NCI-H345 (cell line): ENCODE measurements at regions not wholly inside any gene's neighbourhood (a gene's known extent, or its start where the extent isn't known, plus 50 kb on each side); places are given as distances from the start of the nearest gene placed in this dataset.
"Not testable (repeated sequence)": the region's sequence is repeated elsewhere in the genome, so short reads cannot be mapped to it uniquely, and the experiment has no call there.

ENCODE experiments used
- DNase-seq: peaks from one replicate; lab custom pipeline; 2025; lab: John Stamatoyannopoulos, UW

DNA sequence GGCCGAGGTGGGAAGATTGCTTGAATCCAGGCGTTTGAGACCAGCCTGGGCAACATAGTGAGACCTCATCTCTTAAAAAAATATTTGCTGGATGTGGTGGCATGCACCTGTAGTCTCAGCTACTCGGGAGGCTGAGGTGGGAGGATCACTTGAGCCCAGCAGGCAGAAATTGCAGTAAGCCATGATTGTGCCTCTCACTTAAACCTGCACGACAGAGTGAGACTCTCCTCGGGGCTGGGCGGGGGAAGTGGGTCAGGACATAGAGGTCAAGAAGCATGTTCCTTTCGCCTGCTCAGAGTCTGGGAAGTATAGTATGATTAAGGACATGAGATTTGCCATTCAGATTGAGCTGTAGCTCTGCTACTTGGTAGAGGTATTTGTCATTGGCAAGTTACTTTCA, 52.3 kb downstream of the SEPTIN7 start:
- not testable (repeated sequence) for DNase-seq

DNA sequence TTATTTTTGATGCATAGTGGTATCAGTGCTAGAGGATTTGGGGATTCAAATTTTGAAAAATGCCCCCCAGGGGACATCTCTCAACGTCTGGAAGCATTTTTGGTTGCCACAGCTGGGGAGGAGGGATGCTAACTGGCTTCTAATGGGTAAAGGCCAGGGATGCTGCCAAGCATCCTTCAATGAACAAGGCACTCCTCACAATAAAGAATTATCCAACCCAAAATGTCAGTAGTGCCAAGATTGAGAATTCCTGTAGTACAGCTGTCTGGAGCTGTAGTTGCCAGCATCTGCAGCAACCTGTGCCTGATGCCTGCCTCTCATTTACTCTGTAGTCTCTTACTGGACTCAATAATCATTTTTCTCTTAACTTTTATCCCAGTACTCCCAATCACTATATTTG, 53.5 kb downstream of the SEPTIN7 start:
- no peak for DNase-seq

DNA sequence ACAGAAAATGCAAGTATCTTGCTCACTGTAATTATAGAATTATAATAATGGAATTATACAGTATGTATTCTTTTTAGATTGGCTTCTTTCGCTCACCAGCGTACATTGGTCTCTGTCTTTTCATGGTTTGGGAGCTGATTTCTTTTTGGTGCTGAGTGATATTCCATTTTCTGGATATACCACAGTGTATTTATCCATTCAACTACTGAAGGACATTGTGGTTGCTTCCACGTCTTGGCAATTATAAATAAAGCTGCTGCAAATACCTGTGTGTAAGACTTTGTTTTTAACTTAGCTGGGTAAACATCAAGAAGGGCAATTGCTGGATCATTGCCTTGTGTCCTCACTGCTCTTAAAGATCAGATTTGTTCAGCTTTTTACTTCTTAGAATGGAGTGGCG, 55.3 kb downstream of the SEPTIN7 start:
- DNase-seq, result no peak

DNA sequence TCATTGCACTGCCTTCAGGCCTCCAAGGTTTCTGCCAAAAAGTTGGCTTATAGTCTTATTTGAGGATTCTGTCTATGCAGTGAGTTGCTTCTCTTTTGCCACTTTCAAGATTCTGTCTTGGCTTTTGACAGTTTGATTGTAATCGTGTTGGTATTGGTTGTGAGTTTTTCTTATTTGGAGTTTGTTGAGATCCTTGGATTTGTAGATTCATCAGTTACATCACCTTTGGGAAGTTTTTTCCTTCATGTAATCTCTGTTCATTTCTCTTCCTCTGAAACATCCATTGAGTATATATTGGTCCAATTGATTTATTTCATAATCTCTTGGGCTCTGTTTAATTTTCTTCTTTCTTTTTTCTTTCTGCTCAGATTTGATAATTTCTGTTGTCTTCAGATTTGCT, 59.8 kb downstream of the SEPTIN7 start:
- DNase-seq, result no peak

DNA sequence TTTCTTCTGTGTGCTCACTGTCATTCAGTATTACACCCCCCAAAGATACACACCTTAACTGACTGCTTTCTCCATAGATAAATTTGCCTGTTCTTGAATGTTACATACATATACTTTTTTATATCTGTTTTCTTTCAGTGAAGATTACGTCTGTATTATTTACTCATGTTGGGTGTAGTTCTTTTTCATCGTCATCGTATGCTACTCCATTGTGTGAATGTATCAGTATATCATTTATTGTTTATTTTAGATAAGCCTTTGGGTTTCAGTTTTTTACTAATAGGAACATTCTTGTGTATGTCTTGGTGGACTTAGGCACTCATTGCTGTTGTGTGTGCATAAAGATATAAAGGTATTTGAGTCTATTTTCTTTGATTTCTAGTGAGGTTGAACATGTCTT, 64.4 kb downstream of the SEPTIN7 start:
- DNase-seq, result no peak

DNA sequence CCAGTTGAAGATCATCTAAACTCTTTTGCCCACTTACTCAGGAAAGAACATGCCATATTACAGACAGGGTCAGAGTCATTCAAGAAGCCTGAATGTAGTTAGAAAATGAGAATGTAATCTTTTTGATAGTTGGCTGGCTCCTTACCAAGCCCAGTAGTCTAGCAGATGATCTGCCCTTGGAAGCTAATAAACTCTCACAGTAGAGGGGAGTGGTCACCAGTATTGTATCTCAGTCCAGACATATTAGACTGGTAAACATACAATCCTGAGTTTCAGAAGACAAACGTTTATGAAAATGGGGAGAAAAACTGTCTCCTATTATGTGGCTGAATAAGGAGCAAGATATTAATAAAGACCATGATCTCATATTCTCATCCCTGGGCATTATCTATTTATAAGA, 65.3 kb downstream of the SEPTIN7 start:
- DNase-seq, result no peak

DNA sequence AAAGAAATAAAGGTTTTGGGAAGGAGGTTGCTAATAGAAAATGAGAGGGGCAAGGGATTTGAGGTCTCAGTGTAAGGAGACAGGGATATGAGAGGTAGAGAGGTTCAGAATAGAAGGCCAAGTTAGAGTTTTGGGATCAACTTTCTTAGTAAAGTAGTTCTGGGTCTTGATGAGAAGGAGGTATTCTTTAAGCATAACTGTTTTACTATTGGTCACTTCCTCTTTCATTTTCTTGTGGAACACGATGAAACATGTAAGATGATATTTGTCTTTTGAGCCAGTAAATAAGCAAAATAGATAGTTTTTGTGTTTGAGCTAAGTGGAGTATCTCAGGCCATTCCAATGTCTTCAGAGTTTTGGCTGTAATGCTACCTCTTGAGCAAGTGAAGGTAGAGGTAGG, 68.3 kb downstream of the SEPTIN7 start:
- DNase-seq, result not testable (repeated sequence)

DNA sequence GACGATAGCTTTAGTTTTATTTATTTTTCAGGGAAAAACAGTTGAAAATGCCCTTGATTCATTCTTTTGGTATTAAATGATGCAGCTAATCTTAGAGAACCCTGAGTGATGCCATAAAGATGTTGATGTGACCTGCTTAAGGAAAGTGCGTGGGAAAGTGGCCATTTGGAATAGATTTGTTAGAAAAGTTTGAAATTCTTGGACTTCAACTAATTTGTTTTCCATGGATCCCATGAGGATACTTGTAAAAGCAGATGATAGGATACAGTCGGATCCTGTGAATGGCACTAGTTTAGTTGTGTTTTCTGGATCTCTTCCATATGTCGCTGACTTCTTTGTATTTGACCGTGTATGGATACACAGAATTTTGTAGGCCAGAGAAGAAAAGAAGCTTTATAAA, 69.0 kb downstream of the SEPTIN7 start:
- DNase-seq, result no peak

DNA sequence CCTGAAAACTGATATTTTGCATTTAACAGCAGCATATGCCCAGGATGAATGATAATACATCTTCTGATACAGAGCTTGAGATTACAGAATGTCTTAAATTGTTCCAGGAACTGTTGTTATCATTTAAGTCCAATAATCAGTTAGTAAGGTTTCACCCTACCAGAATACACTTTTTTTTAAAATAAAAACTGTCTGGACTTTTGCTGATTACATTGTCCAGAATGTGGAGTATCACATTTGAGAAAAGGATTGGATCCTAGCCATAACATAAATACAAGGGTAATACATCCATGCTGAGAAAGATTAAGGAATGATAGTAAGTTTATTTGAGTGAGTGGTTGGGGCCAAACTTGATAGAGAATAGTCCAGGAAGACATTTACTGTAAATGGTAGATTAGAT, 71.0 kb downstream of the SEPTIN7 start:
- no peak for DNase-seq

DNA sequence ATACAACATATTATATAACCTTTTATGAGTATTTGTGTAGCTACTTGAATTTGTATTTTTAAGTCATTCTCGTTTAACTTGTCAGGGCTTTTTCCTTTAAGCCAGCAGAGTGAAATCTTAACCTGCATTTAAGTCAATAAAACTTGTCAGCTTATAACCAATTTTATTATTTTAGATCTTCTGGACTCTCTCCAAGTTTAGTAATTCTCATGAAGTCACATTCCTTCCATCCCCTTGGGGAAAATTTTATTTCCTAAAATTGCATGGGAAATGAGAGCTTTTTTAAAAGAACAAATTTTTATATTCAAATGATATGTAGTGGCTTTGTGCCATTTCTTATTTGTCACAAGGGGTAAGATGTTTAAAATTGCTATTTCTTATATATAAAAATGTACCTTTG, 74.0 kb downstream of the SEPTIN7 start:
- DNase-seq, result no peak

DNA sequence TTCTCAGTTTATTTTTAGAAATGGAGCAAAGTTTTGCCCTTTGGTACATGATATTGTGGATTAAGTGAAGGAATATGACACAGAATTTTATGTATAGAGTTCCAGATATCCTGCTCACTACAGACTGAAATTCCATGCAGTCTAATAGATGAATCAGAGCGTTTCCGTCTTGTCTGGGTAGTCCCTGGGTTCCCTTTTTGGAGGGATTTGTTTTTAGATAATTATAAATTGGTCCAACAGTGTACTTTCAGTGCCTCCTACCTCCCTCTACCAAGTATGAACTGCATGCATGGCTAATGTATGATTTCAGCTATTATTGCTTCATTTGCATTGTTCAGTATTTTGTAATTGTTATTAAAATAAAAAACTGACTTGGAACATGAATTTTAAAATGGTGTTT, 74.4 kb downstream of the SEPTIN7 start:
- no peak for DNase-seq

DNA sequence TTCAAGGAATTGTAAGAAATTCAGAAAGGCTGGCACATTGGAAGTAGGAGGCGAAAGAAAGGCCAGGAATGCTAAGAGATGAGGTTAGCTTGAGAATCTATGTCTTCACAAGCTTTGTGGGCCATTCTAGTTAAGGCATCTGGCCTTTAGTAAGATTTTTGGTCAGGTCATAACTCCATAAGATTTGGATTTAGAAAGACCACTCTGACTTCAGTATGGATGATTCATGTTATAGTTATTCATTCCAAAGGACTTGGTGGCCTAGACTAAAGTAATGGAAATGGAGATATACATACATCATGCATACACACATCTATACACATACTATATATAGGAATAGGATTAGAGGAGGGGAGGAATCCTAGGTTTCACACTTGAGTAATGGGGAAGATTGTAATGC, 77.5 kb downstream of the SEPTIN7 start:
- DNase-seq, result no peak

DNA sequence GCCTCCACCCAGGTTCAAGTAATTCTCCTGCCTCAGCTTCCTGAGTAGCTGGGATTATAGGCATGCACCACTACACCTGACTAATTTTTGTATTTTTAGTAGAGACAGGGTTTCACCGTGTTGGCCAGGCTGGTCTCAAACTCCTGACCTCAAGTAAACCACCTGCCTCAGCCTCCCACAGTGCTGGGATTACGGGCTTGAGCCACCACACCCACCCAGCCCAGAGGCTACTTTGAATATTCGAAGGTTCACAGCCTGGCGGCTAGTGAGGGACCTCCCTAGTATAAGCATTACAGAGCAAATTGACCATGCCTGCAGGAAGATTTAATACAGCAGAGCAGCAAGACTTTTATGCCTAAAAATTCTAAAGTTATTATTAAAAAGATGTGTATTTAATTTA, 86.6 kb downstream of the SEPTIN7 start:
- DNase-seq, result not testable (repeated sequence)

DNA sequence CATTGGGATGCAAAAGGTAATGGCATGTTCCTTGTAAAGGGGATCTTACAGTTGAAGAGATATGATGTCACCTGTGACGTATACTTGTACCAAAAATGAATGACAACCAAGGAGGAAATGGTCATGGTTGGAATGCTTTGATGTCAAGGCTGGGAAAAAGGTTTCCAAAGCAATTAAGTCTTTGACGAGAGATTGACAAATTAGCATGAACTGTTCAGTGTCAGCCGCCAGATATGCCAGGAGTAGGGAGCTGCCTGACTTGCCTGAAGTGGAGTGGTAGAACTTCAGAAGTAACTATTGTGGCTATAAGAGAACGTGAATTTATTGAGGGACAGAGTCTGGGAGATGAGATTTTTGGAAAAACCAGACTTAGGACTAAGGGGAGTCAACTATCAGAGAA, 88.1 kb downstream of the SEPTIN7 start:
- DNase-seq, result no peak

DNA sequence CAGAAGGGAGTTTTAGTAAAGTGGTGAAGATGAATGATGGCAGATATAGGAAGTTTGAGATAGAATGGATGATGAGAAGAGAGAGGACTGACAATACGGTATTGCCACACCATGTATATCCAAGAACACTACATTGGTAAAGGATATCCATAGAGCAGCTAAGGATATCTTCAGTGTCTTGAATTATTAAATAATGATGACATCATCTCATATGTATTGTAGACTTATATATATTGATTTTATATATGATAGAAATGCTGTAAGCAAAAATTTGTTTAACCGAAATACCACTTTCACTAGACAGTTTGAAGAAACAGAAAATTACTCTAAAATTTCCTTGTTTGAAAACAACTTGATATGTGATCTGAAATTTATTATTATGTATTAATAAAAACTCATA, 89.0 kb downstream of the SEPTIN7 start:
- no peak for DNase-seq

DNA sequence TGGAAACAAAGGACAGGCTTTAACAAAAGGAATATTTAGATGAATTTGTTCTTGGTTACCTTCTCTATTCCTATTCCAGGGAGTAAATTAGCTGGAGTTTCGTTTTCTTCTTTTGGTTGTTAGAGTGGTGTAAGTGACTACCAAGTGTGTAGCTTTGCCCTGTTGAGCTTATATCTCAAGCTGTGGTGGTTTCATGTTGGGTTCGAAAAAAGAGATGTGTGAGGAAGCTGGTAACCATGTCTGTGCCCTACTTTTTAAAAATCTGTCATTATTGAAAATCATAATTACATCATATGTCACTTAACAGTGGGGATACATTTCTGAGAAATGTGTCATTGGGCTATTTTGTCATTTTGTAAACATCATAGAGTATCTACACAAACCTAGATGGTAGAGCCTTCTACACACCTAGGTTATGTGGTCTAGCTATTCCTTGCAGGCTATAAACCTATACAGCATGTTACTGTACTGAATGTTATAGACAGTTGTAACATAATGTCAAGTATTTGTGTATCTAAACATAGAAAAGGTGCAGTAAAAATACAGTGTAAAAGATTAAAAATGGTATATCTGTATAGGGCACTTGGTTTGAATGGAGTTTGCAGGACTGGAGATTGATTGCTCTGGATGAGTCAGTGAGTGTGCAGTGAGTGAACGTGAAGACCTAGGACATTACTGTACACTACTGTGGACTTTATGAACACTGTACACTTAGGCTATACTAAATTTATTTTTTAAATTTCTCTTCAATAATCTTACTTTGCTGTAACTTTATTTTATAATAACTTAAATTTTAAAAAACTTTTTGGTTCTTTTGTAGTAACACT, 90.4 kb downstream of the SEPTIN7 start:
- no peak for DNase-seq

DNA sequence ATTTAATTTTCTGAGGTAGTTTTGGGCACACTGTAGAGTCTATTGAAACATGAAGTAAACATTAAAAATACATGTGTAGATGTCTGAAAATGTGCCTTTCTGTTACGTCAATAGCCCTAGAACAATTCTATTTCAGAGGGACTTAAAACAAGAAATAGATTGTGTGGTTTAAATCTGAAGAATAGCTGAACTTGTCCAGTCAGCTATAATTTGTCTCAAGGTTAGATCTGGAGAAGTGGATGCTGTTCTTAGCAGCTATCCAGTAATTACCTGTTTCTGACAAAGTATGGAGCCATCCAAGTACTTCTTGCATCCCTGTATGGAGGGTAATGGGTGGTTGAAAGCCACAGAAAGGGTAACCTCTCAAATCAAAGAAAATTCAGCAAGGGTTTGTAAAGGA, 92.8 kb downstream of the SEPTIN7 start:
- no peak for DNase-seq

DNA sequence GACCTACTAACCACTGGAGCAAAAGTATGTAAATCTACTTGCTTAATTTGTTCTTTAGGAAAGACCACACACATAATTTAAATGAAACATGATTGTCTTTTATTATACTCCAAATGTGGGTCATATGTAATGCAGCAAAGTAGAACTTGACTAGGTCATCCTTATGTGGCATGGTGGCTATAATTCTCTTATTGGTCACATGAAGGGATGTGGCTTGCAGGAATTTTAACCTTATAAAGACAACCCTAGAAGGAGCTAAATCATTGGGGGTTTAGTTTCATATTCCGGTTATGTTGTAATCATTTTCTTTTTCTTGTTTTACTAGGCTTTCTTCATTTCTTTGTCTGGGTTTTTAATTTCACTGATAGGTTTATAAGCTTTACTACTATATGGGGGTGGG, 93.9 kb downstream of the SEPTIN7 start:
- DNase-seq, result no peak

DNA sequence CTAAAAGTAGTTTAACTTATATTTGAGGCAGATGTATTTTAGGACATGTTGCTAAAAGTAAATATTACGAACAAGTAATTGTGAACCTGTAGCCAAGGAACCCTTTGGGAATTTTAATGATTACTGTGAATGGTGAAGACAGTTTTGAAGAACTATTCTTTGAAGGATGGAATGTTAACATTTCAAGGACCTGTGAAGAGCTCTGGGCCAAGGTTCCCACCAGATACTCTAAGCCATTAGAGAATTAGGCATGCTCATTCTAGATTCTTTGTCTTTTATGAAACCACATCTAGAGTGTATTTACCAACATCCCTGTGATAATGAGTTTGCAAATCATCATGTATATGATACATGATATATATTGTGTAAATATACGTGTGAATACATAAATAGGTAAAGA, 99.8 kb downstream of the SEPTIN7 start:
- DNase-seq, result no peak

DNA sequence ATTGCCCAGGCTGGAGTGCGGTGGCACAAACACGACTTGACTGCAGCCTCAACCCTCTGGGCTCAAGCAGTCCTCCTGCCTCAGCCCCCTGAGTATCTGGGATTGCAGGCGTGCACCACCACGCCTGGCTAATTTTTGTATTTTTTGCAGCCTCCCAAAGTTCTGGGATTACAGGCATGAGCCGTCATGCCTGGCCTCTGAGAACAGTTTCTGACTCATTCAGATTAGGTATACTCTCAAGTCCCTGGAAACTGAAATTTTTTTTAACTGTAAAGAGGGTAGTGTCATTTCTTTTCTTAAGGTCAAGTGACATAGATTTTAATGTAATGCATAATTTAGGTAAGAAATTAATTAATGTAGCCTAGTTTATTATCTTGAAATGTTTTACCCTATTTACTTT, 104.7 kb downstream of the SEPTIN7 start:
- no peak for DNase-seq

DNA sequence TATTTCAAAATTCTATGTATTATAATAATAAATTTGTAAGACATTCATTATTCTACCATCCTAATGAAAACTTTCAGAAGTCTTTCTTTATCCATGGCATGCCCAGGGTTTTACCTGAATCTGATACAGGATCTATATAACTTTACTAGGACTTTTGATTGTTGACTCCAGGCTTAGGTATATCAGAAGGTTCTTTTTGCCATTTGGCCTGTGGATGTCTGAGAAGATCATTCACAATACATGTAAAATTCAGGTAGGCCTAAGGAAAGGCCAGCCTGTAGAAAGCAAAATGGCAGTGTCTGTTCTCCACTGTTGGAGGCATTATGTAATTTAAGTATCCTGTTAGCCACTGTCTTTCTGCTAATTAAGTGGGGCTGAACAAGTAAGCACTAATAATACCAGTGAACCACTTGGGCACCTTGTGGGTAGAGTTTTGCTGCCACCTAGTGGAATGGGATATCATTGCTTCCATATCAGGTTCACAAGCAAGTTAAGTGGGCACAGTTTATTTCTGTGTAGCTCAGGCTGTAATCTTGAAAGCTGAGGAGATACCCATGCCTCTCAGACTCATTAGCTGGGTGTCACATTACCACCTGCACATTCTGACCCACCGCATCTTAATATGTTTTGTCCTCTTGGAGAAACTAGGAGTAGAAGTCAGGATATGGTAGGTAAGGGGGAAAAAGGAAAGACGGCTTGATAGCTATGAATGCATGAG, 105.5 kb downstream of the SEPTIN7 start:
- DNase-seq, result peak; percentile 76

DNA sequence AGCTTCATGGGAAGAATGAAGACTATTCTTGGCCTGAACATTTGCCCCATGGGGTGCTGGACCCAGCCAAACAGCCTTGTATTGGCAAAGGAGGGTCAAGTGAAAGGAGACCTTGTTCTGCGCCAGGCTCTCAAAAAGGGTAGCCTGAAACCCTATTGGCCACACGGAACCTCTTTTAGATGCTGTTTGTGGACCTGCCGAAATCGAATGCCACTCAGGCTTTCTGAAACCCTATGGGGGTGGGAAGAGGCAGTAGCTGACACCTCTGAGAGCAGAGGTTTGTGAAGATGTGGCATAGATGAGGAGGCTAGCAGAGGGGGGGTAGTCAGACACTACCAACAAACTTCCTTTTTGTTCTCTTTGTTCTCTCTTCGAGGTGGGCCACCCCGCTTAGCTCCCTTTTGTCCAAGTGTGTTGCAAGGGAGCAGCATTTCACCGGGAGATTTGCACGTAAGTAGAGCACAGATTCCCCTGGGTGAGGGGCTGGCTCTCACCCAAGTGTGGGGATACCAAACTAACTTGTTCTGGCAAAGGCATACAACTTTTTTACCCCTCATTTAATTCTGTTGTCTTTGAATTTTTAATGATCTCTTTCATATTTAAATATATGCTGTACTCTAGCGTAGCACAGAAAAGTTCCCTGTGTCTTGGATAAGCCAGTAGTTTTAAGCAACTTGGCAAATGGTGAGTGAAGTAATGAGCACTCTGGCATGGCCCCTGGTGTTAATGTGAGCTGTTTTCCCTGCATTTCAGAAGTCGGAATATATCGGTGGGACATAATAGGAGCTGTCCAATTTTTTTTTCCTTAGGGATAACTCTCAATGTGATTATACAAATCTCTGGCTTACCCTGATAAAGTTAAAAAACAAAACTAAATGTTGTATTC, 107.7 kb downstream of the SEPTIN7 start:
- DNase-seq, result no peak

DNA sequence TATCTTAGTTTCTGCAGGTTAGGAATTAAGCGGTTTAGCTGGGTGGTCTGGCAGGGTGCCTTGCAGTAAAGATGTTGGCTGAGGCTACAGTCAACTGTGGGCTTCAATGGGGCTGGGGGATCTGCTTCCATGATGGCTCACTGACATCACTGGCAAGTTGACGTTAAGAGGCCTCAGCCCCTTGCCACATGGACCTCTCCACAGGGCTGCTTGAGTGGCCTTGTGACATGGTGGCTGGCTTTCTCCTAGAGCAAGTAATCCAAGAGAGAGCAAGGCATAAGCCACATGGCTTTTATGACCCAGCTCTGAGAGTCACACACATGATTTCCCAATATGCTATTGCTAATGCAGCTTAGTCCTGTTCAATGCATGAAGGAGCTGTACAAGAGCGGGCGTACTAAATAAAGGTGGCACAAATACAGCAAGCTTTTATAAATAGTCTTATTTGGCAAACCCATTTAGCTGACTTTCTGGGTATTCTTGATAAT, 109.1 kb downstream of the SEPTIN7 start:
- no peak for DNase-seq
